ENCODE measurements at regions not wholly inside any gene's neighbourhood (a gene's known extent, or its start where the extent isn't known, plus 50 kb on each side); places are given as distances from the start of the nearest gene placed in this dataset.

GRCh38 chr4:77327151-77327550, 170.1 kb downstream of the CCNG2 start:
- no peak overlapping the region for H2AFZ ChIP-seq
- WGBS, 2 experiments (ENCODE audit: low coverage in 1 of 2, low lambda C conversion rate in 2 of 2, missing lambda C conversion rate in 2 of 2) = 51 to 61% methylated on average over 6 of the region's 6 CpGs
- no peak overlapping the region for H3K4me2 ChIP-seq (ENCODE audit: unreplicated experiment)
- H3K9me3 ChIP-seq (ENCODE audit: low read depth) = no peaks in the 10 kb centered on the region
- no peaks in the 10 kb centered on the region for H3F3A ChIP-seq (ENCODE audit: insufficient read depth)
- TF ChIP-seq EZH2 (IDR thresholded peaks at IDR 0.05; ENCODE audit: insufficient read depth, poor library complexity, severe bottlenecking) = no peak
- TF ChIP-seq EZH2phosphoT487 (IDR thresholded peaks at IDR 0.05; ENCODE audit: insufficient read depth, low read depth) = no peak
- DNase-seq = no peak
- no peaks in the 10 kb centered on the region for H3K36me3 ChIP-seq (ENCODE audit: low read depth)
- H3K9ac ChIP-seq = no peak overlapping the region
- peaks cover 22% of the 10 kb centered on the region for H3K27me3 ChIP-seq (replicated peaks; ENCODE audit: insufficient read depth)
- no peaks in the 10 kb centered on the region for H3K9me2 ChIP-seq (ENCODE audit: insufficient read depth)
- no peaks in the 10 kb centered on the region for H3K79me2 ChIP-seq (ENCODE audit: insufficient read depth)
- no peak overlapping the region for H3K4me3 ChIP-seq
- in situ Hi-C loops (cut with MboI) = no loop called here
- H4K20me1 ChIP-seq (ENCODE audit: insufficient read depth) = no peaks in the 10 kb centered on the region
- no peak overlapping the region for H3K27ac ChIP-seq
- no peaks in the 10 kb centered on the region for H3K4me1 ChIP-seq (ENCODE audit: insufficient read depth)

- Histone ChIP-seq H2AFZ (no peak overlapping the region), H3K9me3 (ENCODE audit: low read depth) (no peaks in the 10 kb centered on the region), H3K27me3 (replicated peaks; ENCODE audit: insufficient read depth) (0 out of 2 replicates have a peak, but pooled peaks cover 8% of the 10 kb centered on the region), H3F3A (ENCODE audit: insufficient read depth) (no peaks in the 10 kb centered on the region), H3K9me2 (ENCODE audit: insufficient read depth) (no peaks in the 10 kb centered on the region), H3K4me2 (ENCODE audit: unreplicated experiment) (no peak overlapping the region), H3K27ac (no peak overlapping the region), H4K20me1 (ENCODE audit: insufficient read depth) (no peaks in the 10 kb centered on the region), H3K4me3 (no peak overlapping the region), H3K9ac (no peak overlapping the region), H3K36me3 (ENCODE audit: low read depth) (no peaks in the 10 kb centered on the region), H3K4me1 (ENCODE audit: insufficient read depth) (peaks cover 8% of the 10 kb centered on the region; the same call in 1 of the 2 replicates), H3K79me2 (ENCODE audit: insufficient read depth) (no peaks in the 10 kb centered on the region)
- TF ChIP-seq EZH2 (IDR thresholded peaks at IDR 0.05; ENCODE audit: insufficient read depth, poor library complexity, severe bottlenecking) = no peak
- TF ChIP-seq EZH2phosphoT487 (IDR thresholded peaks at IDR 0.05; ENCODE audit: insufficient read depth, low read depth) = no peak
- WGBS, 2 experiments (ENCODE audit: low coverage in 1 of 2, low lambda C conversion rate in 2 of 2, missing lambda C conversion rate in 2 of 2) = 9 to 26% methylated on average over 2 of the region's 2 CpGs
- DNase-seq = no peak
- in situ Hi-C loops (cut with MboI) = no loop called here
Measured at GRCh38 chr4:77332696-77333270, 175.8 kb downstream of the CCNG2 start.

GRCh38 chr4:77336411-77337142, 179.6 kb downstream of the CCNG2 start:
- H2AFZ ChIP-seq = no peak overlapping the region
- H3K79me2 ChIP-seq (ENCODE audit: insufficient read depth) = no peaks in the 10 kb centered on the region
- H3K27me3 ChIP-seq (replicated peaks; ENCODE audit: insufficient read depth) = no peaks in the 10 kb centered on the region
- in situ Hi-C loops (cut with MboI) = no loop called here
- H3K4me3 ChIP-seq = no peak overlapping the region
- no peaks in the 10 kb centered on the region for H3K36me3 ChIP-seq (ENCODE audit: low read depth)
- WGBS, 2 experiments (ENCODE audit: low coverage in 1 of 2, low lambda C conversion rate in 2 of 2, missing lambda C conversion rate in 2 of 2) = 53 to 56% methylated on average over 3 of the region's 3 CpGs
- peak overlapping the region; percentile 20 for H3K4me2 ChIP-seq (ENCODE audit: unreplicated experiment)
- H3K9me2 ChIP-seq (ENCODE audit: insufficient read depth) = no peaks in the 10 kb centered on the region
- no peak overlapping the region for H3K27ac ChIP-seq
- TF ChIP-seq EZH2 (IDR thresholded peaks at IDR 0.05; ENCODE audit: insufficient read depth, poor library complexity, severe bottlenecking) (no peak), EZH2phosphoT487 (IDR thresholded peaks at IDR 0.05; ENCODE audit: insufficient read depth, low read depth) (no peak)
- H3K4me1 ChIP-seq (ENCODE audit: insufficient read depth) = peaks cover 8% of the 10 kb centered on the region; the same call in 1 of the 2 replicates
- no peaks in the 10 kb centered on the region for H3K9me3 ChIP-seq (ENCODE audit: low read depth)
- DNase-seq = peak; percentile 23
- H4K20me1 ChIP-seq (ENCODE audit: insufficient read depth) = no peaks in the 10 kb centered on the region
- H3K9ac ChIP-seq = no peak overlapping the region
- H3F3A ChIP-seq (ENCODE audit: insufficient read depth) = no peaks in the 10 kb centered on the region

- Histone ChIP-seq H3K9ac (no peak overlapping the region), H2AFZ (no peak overlapping the region), H3K4me3 (no peak overlapping the region), H3F3A (ENCODE audit: insufficient read depth) (no peaks in the 10 kb centered on the region), H3K79me2 (ENCODE audit: insufficient read depth) (no peaks in the 10 kb centered on the region), H3K9me3 (ENCODE audit: low read depth) (no peaks in the 10 kb centered on the region), H3K27me3 (replicated peaks; ENCODE audit: insufficient read depth) (no peaks in the 10 kb centered on the region), H4K20me1 (ENCODE audit: insufficient read depth) (no peaks in the 10 kb centered on the region), H3K27ac (no peak overlapping the region), H3K36me3 (ENCODE audit: low read depth) (no peaks in the 10 kb centered on the region), H3K4me1 (ENCODE audit: insufficient read depth) (peaks cover 5% of the 10 kb centered on the region), H3K9me2 (ENCODE audit: insufficient read depth) (no peaks in the 10 kb centered on the region), H3K4me2 (ENCODE audit: unreplicated experiment) (no peak overlapping the region)
- no peak for DNase-seq
- 81 to 84% methylated on average over 2 of the region's 2 CpGs for whole genome bisulfite sequencing, 2 experiments (ENCODE audit: low coverage in 1 of 2, low lambda C conversion rate in 2 of 2, missing lambda C conversion rate in 2 of 2)
- TF ChIP-seq EZH2phosphoT487 (IDR thresholded peaks at IDR 0.05; ENCODE audit: insufficient read depth, low read depth) (no peak), EZH2 (IDR thresholded peaks at IDR 0.05; ENCODE audit: insufficient read depth, poor library complexity, severe bottlenecking) (no peak)
- in situ Hi-C loops (cut with MboI) = no loop called here
Measured at GRCh38 chr4:77342170-77342810, 185.3 kb downstream of the CCNG2 start.

All from GM23248 (cell line).